GM21390 (cell line): ENCODE measurements at regions not wholly inside any gene's neighbourhood (a gene's known extent, or its start where the extent isn't known, plus 50 kb on each side); places are given as distances from the start of the nearest gene placed in this dataset.
"Not testable (repeated sequence)": the region's sequence is repeated elsewhere in the genome, so short reads cannot be mapped to it uniquely, and the experiment has no call there.

ENCODE experiments used
- ATAC-seq: cut with Tn5 transposase; IDR thresholded peaks from one replicate; pipeline ENCODE4 v1.9.1; 2021; ENCODE audit not compliant: unreplicated experiment

DNA sequence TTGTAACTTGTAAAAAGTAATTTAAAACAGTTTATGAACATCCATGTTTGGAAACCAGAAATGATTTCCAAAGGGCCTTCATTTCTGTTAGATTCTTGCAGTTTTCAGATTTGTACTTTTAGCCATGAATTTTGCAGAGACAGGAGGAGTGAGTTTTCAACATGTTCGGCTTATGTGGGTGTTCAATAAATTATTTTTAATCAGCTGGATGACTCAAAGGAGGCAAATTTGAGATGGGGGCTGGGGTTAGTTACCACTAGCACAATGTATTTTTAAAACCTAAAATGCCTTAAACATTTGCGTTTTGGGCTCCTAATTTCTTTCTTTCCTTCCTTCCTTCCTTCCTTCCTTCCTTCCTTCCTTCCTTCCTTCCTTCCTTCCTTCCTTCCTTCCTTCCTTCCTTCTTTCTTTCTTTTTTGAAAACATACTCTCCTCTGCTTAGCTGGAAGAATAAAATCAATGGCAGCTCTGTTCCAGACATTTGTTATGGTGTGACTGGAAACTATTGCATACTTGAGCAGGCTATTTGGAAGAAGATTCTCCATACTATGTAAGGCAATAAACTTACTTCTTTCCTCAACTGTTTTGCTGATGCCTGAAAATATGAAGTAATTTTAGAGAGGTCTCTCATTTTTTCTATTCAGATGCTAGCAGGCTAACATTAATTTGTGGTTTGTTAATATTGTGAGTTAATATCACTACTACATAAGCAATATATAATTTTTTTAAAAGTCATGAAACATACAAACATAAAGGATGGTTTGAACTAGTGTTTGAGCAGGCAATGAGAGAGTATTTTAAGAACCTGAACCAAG lies 394.4 kb downstream of the NYAP2 start:
- ATAC-seq, result no peak

DNA sequence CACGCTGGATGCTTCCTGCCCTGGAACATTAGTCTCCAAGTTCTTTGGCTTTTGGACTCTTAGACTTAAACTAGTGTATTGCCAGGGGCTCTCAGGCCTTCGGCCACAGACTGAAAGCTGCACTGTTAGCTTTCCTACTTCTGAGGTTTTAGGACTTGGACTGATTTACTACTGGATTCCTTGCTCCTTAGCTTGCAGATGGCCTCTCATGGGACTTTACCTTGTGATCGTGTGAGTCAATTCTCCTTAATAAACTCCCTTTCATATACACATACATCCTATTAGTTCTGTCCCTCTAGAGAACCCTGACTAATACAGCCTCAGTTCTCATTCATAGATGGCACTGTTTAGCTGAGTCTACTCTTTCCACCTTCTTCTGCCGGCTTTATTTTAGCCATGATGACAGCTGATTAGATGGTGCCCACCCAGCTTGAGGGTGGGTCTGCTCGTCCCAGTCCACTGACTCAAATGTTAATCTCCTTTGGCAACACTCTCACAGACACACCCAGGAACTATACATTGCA lies 389.1 kb downstream of the NYAP2 start:
- ATAC-seq, result no peak

DNA sequence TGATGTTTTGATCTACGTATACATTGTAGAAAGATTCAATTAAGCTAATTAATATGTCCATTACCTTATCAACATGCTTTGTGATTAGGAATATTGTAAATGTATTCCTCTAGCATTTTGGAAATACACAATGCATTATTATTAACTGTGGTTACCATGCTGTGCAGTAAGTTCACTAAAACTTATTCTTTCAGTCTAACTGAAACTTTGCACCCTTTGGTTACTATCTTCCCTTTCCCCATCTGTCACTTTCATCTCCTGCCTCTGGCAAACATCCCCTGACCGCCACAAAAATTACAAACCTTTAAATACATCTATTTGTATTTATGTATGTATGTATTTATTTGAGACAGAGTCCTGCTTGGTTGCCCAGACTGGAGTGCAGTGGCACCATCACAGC lies 388.0 kb downstream of the NYAP2 start:
- ATAC-seq, result no peak

DNA sequence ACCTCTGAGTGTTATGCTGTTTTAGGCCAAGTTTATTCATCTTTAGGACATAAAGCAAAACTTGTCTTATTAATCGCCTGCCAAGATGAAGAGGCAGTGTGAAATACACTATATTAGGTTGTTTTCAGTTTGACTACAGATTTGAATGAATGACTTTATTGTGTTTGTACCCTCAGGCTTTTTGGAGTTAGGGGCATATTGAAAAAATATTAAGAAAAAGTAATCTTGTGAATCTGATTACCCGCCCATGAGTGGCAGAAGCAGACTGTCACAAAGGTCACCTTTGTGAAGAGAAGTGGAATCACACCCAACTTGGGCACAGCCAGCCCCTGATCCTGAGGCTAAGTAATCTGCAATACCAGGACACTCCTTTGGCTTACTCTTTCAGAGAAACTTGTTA lies 382.5 kb downstream of the NYAP2 start:
- no peak for ATAC-seq

DNA sequence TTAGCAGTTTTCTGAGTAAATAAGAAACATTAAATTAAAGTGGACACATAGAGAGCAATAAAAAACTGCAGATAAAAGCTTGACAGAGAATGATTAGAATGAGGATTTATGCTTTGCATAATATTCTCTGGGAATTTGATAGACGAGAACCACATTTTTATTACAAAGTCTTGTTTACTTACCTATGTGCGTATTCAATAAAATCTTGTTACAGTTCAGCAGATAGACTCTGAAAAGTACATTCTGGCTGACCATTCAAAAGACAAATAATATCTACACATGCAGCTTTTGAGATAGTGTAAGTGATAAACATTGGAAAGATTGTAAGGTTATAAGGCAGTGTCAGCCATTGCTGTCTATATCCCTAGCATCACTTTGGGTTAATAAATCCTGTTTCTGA lies 381.6 kb downstream of the NYAP2 start:
- no peak for ATAC-seq

DNA sequence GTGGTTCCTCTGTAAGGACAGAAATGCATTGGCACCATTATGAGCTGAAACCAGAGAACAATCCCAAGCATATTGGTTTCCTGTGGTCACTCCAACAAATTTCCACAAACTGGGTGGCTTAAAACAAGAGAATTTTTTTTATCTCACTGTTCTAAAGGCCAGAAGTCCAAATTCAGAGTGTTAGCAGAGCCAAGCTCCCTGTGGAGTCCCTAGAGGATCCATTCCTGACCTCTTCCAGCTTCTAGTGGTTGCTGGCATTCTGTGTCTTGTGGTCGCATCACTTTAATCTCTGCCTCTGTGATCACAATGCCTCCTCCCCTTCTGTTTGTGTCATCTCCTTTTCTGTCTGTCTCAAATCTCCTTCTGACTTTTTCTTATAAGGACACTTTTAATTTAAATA lies 380.3 kb downstream of the NYAP2 start:
- ATAC-seq, result no peak

DNA sequence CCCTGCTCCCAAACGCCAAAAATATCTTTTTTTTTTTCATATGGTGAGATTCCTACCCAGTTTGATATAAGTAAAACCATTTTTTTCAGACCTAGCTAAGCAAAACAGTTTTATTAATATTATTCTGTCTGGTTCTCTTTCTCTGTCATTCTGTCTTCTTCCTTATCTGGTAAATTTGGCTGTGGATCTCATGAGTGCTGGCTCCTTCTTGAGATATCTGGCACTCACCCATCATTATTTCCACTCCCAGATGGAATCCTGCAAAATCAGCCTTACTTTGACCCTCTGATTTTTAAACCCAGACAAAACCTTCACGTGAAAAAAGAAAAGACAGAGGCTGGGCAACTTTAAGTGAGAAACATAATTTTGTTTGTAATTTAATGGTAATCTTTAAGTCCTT lies 373.6 kb downstream of the NYAP2 start:
- no peak for ATAC-seq

DNA sequence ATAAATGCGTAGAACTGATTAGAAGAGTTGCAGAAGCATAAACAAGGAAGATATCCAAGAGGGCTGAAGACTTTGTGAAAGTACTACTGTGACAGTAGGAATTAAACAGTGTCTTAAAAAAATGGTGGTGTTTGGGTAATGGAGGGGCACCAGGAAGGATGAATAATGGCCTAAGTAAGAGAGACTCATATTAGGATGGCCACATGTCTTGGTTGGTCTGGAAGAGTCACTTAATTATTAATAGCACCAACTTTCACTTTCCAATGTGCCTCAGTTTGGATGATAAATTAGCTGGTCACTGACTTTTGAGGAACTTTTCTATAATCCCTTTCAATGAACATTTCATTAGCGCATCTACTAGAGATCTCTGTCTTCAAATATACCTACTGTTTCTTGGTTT lies 372.2 kb downstream of the NYAP2 start:
- no peak for ATAC-seq

DNA sequence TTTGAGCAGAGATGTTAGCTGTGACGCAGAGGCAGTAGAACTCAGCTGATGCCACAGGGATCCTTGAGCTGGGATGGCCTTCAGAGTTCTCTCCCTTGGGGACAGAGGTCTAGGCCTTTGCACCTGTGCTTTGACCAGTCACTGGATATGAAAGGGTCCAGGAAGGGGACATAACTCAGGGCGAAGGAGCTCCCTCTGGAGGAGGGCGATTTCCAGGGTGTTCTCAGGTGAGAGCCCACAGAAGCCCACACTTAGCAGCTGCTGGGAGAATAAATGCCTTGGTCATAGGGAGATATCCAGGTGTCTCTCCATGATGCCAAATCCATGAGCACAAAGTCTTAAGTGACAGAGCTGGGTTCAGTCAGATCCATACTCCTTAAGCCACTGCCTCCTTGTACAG lies 369.2 kb downstream of the NYAP2 start:
- no peak for ATAC-seq

DNA sequence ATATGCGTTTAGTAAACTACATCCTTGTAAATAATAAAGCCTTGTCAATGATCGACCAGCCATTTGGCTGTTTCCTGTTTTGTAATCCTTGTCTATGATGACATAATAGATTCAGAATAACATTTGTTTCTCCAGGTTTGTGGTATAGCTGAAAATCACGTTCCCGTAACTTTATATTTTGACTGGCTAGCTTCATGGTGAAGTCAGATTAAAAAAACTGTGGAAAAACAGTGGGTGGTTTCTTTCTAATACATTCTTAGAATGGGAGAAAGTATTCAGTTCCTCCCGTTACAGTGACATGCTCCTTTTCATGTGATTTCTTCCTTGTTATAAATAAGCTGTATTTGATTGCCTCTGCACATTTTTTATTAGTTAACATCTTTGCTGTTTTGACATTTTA lies 366.9 kb downstream of the NYAP2 start:
- ATAC-seq, result no peak

DNA sequence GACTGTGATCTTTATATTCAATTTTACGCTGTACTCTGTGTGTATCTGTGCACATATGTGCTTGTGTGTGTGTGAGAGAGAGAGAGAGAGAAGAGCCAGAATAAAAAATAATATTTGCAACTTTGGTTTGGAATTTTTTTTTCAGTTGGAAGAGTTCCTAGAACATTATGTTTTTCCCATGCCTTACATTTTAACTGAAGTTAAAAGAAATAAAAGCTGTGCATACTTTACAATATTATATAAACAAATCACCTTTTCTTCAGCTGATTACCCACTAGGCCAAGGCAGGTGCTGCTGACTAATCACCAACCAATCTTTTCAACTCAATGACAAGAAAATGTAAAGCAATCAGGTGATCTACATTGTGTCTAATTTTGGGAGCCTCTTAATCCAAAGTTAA lies 366.3 kb downstream of the NYAP2 start:
- ATAC-seq, result no peak

DNA sequence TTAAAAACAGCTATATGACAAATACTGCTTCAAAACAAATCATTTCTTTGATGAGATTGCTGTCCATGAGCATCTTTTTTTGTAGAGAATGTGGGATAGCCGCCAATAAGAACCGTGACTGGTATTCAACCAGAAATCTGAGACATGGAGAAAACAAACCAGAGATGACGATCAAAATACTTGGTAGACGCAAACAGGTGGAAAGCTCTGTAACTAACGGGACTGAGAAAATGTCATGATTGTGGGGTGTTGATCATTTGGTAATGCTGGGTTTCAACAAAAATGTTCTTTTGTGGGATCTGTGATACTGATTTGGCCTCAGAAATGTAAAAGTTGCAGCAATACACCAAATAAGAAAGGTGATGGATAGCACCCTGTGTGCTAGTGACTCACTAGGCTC lies 364.8 kb downstream of the NYAP2 start:
- ATAC-seq, result no peak

DNA sequence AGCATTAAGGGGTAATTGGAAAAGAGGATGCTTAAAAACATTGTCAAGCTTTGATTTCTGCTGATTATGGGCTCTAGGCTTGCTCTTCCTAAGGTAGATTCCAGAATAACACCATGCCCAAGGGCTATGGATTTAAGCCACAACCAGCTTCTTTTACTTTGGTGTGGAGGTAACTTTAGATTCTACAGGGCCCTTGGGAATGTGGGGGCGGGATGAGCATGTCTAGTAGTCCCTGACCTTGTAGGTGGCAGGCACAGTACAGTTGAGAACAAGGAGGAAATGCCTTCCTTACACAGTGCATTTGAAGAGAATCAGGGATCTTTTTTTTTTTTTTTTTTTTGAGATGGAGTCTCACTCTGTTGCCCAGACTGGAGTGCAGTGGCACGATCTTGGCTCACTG lies 364.2 kb downstream of the NYAP2 start:
- no peak for ATAC-seq

DNA sequence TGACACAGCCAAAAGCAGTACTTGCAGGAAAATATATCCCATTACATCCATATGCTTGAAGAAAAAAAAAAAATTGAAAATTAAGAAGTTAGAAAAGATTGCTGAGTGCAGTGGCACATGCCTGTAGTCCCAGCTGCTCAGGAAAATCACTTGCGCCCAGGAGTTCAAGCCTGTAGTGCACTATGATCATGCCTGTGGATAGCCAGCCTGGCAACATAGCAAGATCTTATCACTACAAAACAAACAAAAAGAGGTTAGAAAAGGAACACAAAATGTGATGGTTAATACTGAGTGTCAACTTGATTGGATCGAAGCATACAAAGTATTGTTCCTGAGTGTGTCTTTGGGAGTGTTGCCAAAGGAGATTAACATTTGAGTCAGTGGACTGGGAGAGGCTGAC lies 361.9 kb downstream of the NYAP2 start:
- ATAC-seq, result no peak

DNA sequence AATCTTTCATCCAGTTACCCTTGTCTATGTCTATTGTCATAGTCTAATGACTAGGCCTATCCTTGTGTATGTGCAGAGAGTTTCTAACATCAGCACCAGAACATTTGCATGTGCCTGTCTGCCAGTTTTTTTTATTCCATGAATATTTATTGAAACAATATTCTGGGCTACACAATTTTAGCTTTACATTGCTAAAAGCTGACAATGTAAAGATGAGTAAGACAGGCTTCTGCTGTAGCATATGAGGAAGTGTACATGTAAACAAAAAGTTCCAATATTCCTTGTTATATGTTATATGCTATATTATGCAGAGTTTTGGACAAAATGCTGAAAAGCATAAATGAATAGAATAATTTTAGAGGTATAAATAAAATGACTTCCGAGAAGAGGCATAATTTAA lies 357.7 kb downstream of the NYAP2 start:
- no peak for ATAC-seq

DNA sequence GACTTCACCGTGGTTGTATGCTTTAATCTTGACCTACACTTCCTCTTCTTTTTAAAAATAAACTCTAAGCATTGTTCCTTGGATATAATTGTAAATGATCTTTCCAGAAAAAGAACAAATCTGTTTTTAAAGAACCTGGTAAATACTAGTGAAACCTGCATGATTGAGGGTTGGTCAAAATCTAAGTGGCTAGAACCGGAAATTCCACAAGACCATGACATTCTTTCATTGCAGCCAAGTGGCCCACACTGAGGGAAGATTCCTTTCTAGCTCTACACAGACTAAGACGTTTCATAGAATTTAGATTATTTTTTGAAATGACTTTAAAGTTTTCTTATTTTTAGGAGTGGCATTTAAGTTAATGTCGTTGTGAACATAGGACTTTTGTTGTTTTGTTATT lies 356.7 kb downstream of the NYAP2 start:
- no peak for ATAC-seq

DNA sequence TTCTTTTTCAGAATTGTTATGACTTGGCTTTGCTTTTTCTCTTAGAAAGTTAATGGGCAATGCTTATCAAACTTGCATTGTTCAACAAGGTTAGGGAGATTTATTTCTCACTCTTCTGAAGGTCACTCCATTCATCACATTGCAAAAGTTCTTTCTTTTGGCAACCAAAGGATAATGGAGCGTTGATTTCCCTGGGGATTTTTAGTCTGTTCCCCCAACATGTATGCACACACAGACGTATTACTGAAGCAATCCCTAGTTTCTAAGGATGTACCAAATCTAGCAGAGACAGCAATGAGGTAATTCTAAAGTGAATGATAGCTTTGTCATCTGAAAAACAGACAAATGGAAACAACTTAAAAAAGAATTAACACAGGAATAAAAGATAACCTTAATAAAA lies 349.1 kb downstream of the NYAP2 start:
- ATAC-seq, result no peak

DNA sequence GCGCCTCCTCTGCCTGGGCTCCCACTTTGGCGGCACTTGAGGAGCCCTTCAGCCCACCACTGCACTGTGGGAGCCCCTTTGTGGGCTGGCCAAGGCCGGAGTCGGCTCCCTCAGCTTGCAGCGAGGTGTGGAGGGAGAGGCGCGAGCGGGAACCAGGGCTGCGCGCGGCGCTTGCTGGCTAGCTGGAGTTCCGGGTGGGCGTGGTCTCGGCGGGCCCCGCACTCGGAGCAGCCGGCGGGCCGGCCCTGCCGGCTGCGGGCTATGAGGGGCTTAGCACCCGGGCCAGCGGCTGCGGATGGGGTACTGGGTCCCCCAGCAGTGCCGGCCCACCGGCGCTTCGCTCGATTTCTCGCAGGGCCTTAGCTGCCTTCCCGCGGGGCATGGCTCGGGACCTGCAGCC lies 344.5 kb downstream of the NYAP2 start:
- not testable (repeated sequence) for ATAC-seq

DNA sequence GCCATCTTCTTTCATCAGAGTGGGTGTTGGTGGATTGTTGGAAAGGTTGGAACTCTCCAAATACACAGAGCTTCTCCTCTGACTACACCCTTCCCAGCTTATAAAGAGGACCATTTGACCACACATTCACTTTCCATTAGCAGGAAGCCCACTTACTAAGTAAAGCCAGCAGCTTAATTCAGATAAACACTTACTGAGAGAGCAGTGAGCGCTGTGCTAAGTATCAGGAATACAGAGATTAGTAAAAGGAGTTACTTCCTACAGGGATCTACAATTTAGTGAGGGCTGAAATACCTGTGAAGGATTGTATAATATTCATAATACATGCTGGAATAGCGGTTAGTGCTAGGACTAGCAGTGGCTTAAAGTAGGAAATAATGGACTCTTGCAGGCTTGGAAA lies 343.0 kb downstream of the NYAP2 start:
- no peak for ATAC-seq

DNA sequence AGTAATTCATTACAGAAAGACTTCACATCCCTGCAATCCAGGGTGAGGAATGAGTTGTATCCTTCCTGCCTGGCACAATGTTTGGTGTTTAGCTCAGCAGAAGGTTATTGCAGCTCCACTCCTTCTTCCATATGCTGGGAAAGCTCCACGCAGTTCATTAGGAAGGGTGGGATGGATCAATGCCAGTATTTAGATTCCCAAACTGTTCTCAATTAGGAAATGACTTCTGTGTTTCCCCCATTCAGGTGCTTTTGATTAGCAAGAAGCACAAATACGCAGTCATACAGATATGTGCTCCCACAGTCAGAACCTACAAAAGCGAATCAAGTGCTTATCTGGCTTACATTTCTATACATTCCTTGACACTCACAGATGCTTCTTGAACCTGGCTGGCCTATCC lies 340.6 kb downstream of the NYAP2 start:
- no peak for ATAC-seq

DNA sequence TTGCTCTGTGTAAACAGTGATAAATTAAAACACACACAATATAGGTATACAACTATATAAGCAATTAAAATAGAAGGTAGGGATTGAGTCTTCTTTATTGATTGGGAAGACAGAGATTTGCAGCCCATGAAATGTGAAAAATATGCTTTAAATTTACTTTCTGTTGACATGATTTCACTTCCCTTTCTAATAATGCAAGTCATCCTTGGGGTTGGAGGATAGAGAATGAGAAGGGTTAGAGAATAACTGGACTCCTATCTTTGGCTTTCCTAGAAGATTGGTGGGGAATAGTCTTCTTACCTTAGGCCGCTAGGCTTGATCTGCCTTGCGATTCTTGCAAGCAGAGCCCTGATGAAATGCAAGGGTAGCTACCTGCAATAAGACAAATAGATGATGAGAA lies 339.8 kb downstream of the NYAP2 start:
- ATAC-seq, result no peak

DNA sequence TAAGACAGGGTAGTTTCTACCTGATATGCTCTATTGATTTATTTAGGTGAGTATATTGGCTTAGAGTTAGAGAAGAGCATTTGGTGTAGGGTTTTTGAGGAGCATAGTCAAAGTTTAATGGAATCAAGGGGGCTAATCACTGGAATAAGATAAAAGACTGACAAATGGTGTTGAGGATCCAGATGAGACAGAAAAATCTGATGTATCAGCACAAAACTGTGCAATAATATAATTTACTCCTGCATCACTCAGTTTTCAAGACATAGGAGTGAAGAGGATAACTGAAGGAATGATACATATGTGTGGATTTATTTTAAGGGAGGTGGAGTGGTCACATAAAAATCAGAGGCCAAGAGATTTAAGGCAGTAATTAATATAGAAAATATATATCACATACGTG lies 339.2 kb downstream of the NYAP2 start:
- no peak for ATAC-seq

DNA sequence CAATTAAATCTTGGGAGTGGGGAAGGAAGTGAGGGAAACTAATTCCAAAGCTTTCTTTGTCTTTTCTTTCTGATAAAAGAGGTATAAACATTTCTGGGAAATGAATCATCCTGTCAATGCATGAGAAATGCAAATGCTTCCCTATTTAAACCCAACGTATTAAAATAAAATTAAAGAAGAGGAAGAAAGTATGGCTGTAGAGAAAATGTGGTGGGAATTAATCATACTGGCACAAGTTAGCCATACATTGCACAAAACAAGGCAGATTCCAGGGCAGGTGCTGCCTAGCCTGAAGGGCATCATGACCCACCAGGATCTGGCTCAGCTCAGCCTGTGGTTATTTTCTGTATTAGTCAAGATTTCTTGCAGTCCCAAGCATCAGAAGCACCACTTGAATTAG lies 338.0 kb downstream of the NYAP2 start:
- no peak for ATAC-seq
